Mesendoderm (in vitro differentiated cells): ENCODE measurements at regions not wholly inside any gene's neighbourhood (a gene's known extent, or its start where the extent isn't known, plus 50 kb on each side); places are given as distances from the start of the nearest gene placed in this dataset.
A peak's percentile ranks its signal among the peaks of the same experiment; 100 is the strongest.

Experiments used
- DNase-seq: peaks from one replicate; pipeline ENCODE4 v3.0.0; 2013
- H2AK5ac ChIP-seq: 2 replicates; pipeline ENCODE4 v1.6.1; 2013; ENCODE audit warnings: low read length, inconsistent platforms
- H2BK120ac ChIP-seq: 2 replicates; pipeline ENCODE4 v1.6.1; 2013; ENCODE audit warnings: low read depth, mild to moderate bottlenecking, low read length, moderate library complexity, mixed read lengths
- H2BK15ac ChIP-seq: replicated peaks from 2 replicates; pipeline ENCODE4 v1.6.1; 2013; ENCODE audit warnings: low read depth, mild to moderate bottlenecking, moderate library complexity
- H2BK5ac ChIP-seq: 2 replicates; pipeline ENCODE4 v1.6.1; 2013; ENCODE audit warnings: low read length, inconsistent platforms
- H3K18ac ChIP-seq: 2 replicates; pipeline ENCODE4 v1.6.1; 2013; ENCODE audit warnings: mild to moderate bottlenecking, low read length, mixed read lengths
- H3K23ac ChIP-seq: one replicate; pipeline ENCODE4 v1.6.1; 2013; ENCODE audit warnings: low read length
- H3K27ac ChIP-seq: 2 replicates; pipeline ENCODE4 v1.5.1; 2013; ENCODE audit warnings: low read depth, mild to moderate bottlenecking, inconsistent platforms, low read length, moderate library complexity
- H3K27me3 ChIP-seq: 2 replicates; pipeline ENCODE4 v1.6.1; 2013; ENCODE audit warnings: low read length, control low read depth, mild to moderate bottlenecking, inconsistent platforms; ENCODE audit not compliant: insufficient read depth, poor library complexity
- H3K36me3 ChIP-seq: 2 replicates; pipeline ENCODE4 v1.6.1; 2013; ENCODE audit warnings: low read length, inconsistent platforms; ENCODE audit not compliant: control insufficient read depth, insufficient read depth
- H3K4ac ChIP-seq: one replicate; pipeline ENCODE4 v1.6.1; 2013; ENCODE audit warnings: low read depth, mild to moderate bottlenecking, low read length, moderate library complexity
- H3K4me1 ChIP-seq: 2 replicates; pipeline ENCODE4 v1.6.1; 2013; ENCODE audit warnings: low read depth, low read length, inconsistent platforms; ENCODE audit not compliant: control insufficient read depth
- H3K4me2 ChIP-seq: 2 replicates; pipeline ENCODE4 v1.6.1; 2013; ENCODE audit warnings: low read length
- H3K4me3 ChIP-seq: 2 replicates; pipeline ENCODE4 v1.5.1; 2013; ENCODE audit warnings: mild to moderate bottlenecking, low read length
- H3K56ac ChIP-seq: one replicate; pipeline ENCODE4 v1.6.1; 2013; ENCODE audit warnings: low read length
- H3K79me1 ChIP-seq: 2 replicates; pipeline ENCODE4 v1.6.1; 2013; ENCODE audit warnings: low read length, inconsistent platforms
- H3K79me2 ChIP-seq: 2 replicates; pipeline ENCODE4 v1.6.1; 2013; ENCODE audit warnings: mild to moderate bottlenecking, low read length; ENCODE audit not compliant: control insufficient read depth, insufficient read depth
- H3K9ac ChIP-seq: 2 replicates; pipeline ENCODE4 v1.6.1; 2013; ENCODE audit warnings: low read length, inconsistent platforms
- H4K5ac ChIP-seq: one replicate; pipeline ENCODE4 v1.6.1; 2013; ENCODE audit warnings: low read length
- H4K8ac ChIP-seq: one replicate; pipeline ENCODE4 v1.6.1; 2013; ENCODE audit warnings: low read depth, mild to moderate bottlenecking, control low read depth, low read length, moderate library complexity
- WGBS: extraction: QIAGEN DNeasy Blood & Tissue Kit; methylation state at CpG from one replicate; pipeline ENCODE4 v1.1.7; 2013; ENCODE audit warnings: low lambda C conversion rate, missing lambda C conversion rate; ENCODE audit not compliant: insufficient coverage; ENCODE audit errors: extremely low coverage; 5-methylcytosine and 5-hydroxymethylcytosine counted together

- Histone ChIP-seq H3K4me3 (no peak overlapping the region), H3K4me2 (no peak overlapping the region), H2BK120ac (no peak overlapping the region), H3K27me3 (no peaks in the 10 kb centered on the region), H3K23ac (no peak overlapping the region), H3K56ac (no peak overlapping the region), H4K8ac (no peak overlapping the region), H2AK5ac (no peak overlapping the region), H4K5ac (no peak overlapping the region), H3K27ac (no peak overlapping the region), H2BK5ac (no peak overlapping the region), H3K4me1 (peaks cover 11% of the 10 kb centered on the region), H3K79me1 (no peaks in the 10 kb centered on the region), H3K9ac (no peak overlapping the region), H3K79me2 (no peaks in the 10 kb centered on the region), H3K18ac (no peak overlapping the region), H2BK15ac (no peak overlapping the region), H3K4ac (no peak overlapping the region), H3K36me3 (no peaks in the 10 kb centered on the region)
- DNase-seq = no peak
- no CpG with 5 or more reads among the region's 9 CpGs for WGBS
These were observed 50.8 kb upstream of the PPP2R2C start for GRCh38 chr4:6523251-6523650.

GRCh38 chr4:6524436-6524835 lies 50.6 kb upstream of the MAN2B2 start:
- no peak overlapping the region for H4K8ac ChIP-seq
- no peaks in the 10 kb centered on the region for H3K36me3 ChIP-seq
- H3K79me2 ChIP-seq = no peaks in the 10 kb centered on the region
- H3K9ac ChIP-seq = no peak overlapping the region
- H3K56ac ChIP-seq = no peak overlapping the region
- H3K23ac ChIP-seq = no peak overlapping the region
- H2BK120ac ChIP-seq = no peak overlapping the region
- no peak overlapping the region for H3K27ac ChIP-seq
- peaks cover 17% of the 10 kb centered on the region for H3K4me1 ChIP-seq
- no peak overlapping the region for H2AK5ac ChIP-seq
- no peaks in the 10 kb centered on the region for H3K79me1 ChIP-seq
- WGBS = no CpG with 5 or more reads among the region's 8 CpGs
- DNase-seq = peak; percentile 31
- no peak overlapping the region for H3K4me2 ChIP-seq
- no peak overlapping the region for H4K5ac ChIP-seq
- H3K18ac ChIP-seq = no peak overlapping the region
- no peak overlapping the region for H3K4me3 ChIP-seq
- no peaks in the 10 kb centered on the region for H3K27me3 ChIP-seq
- no peak overlapping the region for H2BK5ac ChIP-seq
- H3K4ac ChIP-seq = no peak overlapping the region
- H2BK15ac ChIP-seq = no peak overlapping the region
